K562 (cell line): ENCODE measurements at regions not wholly inside any gene's neighbourhood (a gene's known extent, or its start where the extent isn't known, plus 50 kb on each side); places are given as distances from the start of the nearest gene placed in this dataset.

Experiments
- ATAC-seq: fragments of 200-7000 bp; cut with Tn5 transposase; 3 replicates; pipeline ENCODE4 v1.9.1; 2020; ENCODE audit warnings: moderate library complexity
- BruUV-seq: library from RNA; stranded (reverse); fragments of 400-500 nt; replicated peaks from 2 replicates; lab custom pipeline; 2021; lab: Mats Ljungman, UMichigan
- CTCF ChIA-PET: fragments of 300-600 bp; formaldehyde crosslinking; extraction: SDS; loops from one replicate; lab custom pipeline; 2021; ENCODE audit warnings: low intra/inter-chr PET ratio; lab: Yijun Ruan, JAX
- POLR2A ChIA-PET: fragments of 300-600, 350-650 bp; sonication (Branson Sonifier 250); formaldehyde crosslinking; extraction: SDS; loops from one replicate; lab custom pipeline; 2021; ENCODE audit warnings: antibody characterized with exemption, inconsistent platforms; lab: Yijun Ruan, JAX
- DNase-seq, 4 experiments: peaks; one replicate each; pipeline versions ENCODE4 v3.0.0 to v3.0.0-alpha.2; 2011 to 2018; ENCODE audit warnings: low spot score in 3 of 4, mixed read lengths in 3 of 4; ENCODE audit errors: extremely low read depth in 1 of 4
- FAIRE-seq: peaks from 2 replicates; lab custom pipeline; 2011; peaks lifted over from hg19 to GRCh38; lab: Jason Lieb, UNC
- H2AFZ ChIP-seq: 2 replicates; pipeline ENCODE4 v1.6.0; 2011; ENCODE audit warnings: low read depth, low read length, control low read depth, inconsistent platforms
- H3K27ac ChIP-seq: fragments of 200-600 bp; 3 replicates; pipeline ENCODE4 v1.8.0; 2011; ENCODE audit warnings: low read depth, mild to moderate bottlenecking, control low read depth, inconsistent platforms, low read length, moderate library complexity, mixed read lengths; ENCODE audit errors: extremely low read depth
- H3K27me3 ChIP-seq, 2 experiments: fragments of 300-600 bp in 1 of 2; 2 replicates in 1 of 2; 3 replicates in 1 of 2; pipeline versions ENCODE4 v1.6.0 to v1.8.0; 2011; ENCODE audit warnings: inconsistent platforms in 2 of 2, low read length in 2 of 2, mild to moderate bottlenecking in 1 of 2, mixed read lengths in 1 of 2, moderate library complexity in 1 of 2; ENCODE audit not compliant: control insufficient read depth in 2 of 2, insufficient read depth in 2 of 2
- H3K36me3 ChIP-seq: fragments of 300-600 bp; 3 replicates; pipeline ENCODE4 v1.8.0; 2011; ENCODE audit warnings: mild to moderate bottlenecking, low read length, inconsistent platforms; ENCODE audit not compliant: control insufficient read depth, insufficient read depth
- H3K4me1 ChIP-seq, 2 experiments: fragments of 200-600 bp in 1 of 2; replicated peaks in 1 of 2; 2 replicates in 1 of 2; 3 replicates in 1 of 2; pipeline versions ENCODE4 v1.5.1 to v1.8.0; 2011; ENCODE audit warnings: inconsistent platforms in 2 of 2, low read length in 2 of 2, mild to moderate bottlenecking in 1 of 2, mixed read lengths in 1 of 2, moderate library complexity in 1 of 2; ENCODE audit not compliant: control insufficient read depth in 2 of 2, insufficient read depth in 2 of 2
- H3K4me2 ChIP-seq: 2 replicates; pipeline ENCODE4 v1.6.1; 2011; ENCODE audit warnings: low read length, control low read depth, inconsistent platforms, mixed read lengths; ENCODE audit not compliant: insufficient read depth
- H3K4me3 ChIP-seq: fragments of 200-600 bp; sonication (generic), shearing (Covaris generic); 2 replicates; pipeline ENCODE4 v1.5.1; 2016; ENCODE audit warnings: control low read depth, inconsistent platforms
- H3K79me2 ChIP-seq: fragments of 200-600 bp; 3 replicates; pipeline ENCODE4 v1.8.0; 2011; ENCODE audit warnings: low read length, inconsistent platforms; ENCODE audit not compliant: control insufficient read depth, insufficient read depth
- H3K9ac ChIP-seq, 2 experiments: 2 replicates each; pipeline versions ENCODE4 v1.6.0 to v1.6.1; 2011; ENCODE audit warnings: low read depth in 2 of 2, low read length in 2 of 2, control low read depth in 1 of 2, inconsistent platforms in 1 of 2, mild to moderate bottlenecking in 1 of 2, mixed read lengths in 1 of 2; ENCODE audit not compliant: insufficient read depth in 1 of 2
- H3K9me1 ChIP-seq: one replicate; pipeline ENCODE4 v1.6.0; 2011; ENCODE audit warnings: inconsistent platforms, mild to moderate bottlenecking, low read length, moderate library complexity; ENCODE audit not compliant: control insufficient read depth, insufficient read depth
- H3K9me3 ChIP-seq: replicated peaks from 2 replicates; pipeline ENCODE4 v1.5.1; 2011; ENCODE audit warnings: low read depth, low read length, inconsistent platforms; ENCODE audit not compliant: control insufficient read depth, insufficient read depth
- H4K20me1 ChIP-seq: replicated peaks from 2 replicates; pipeline ENCODE4 v1.6.1; 2011; ENCODE audit warnings: low read length, inconsistent platforms, mixed read lengths; ENCODE audit not compliant: control insufficient read depth, insufficient read depth
- CTBP1 ChIP-seq: fragments of 450-650 bp; IDR thresholded peaks from 2 replicates; pipeline ENCODE4 v1.6.1; 2016; ENCODE audit warnings: borderline replicate concordance
- HLTF ChIP-seq: fragments of 450-650 bp; IDR thresholded peaks from 2 replicates; pipeline ENCODE4 v1.6.1; 2016
- KAT7 ChIP-seq: sonication (generic); formaldehyde crosslinking; IDR thresholded peaks from 2 replicates; pipeline ENCODE4 v1.8.0; 2022; ENCODE audit warnings: missing genetic modification reagents, mild to moderate bottlenecking, borderline replicate concordance
- MTF1 ChIP-seq: fragments of 250-450 bp; sonication (Bioruptor Pico); IDR thresholded peaks from 2 replicates; pipeline ENCODE4 v1.9.0; 2021; ENCODE audit warnings: moderate library complexity, mild to moderate bottlenecking, inconsistent platforms, borderline replicate concordance
- NR2C2 ChIP-seq, 2 experiments: fragments of 200-800 bp in 1 of 2; sonication (Bioruptor generic) in 1 of 2; sonication (generic) in 1 of 2; formaldehyde crosslinking in 1 of 2; IDR thresholded peaks; 2 replicates each; pipeline versions ENCODE4 v1.6.1 to v1.8.0; 2016 to 2022; ENCODE audit warnings: mild to moderate bottlenecking in 1 of 2, missing compliant biosample characterization in 1 of 2, missing genetic modification characterization in 1 of 2, missing genetic modification reagents in 1 of 2
- RAD21 ChIP-seq, 2 experiments: fragments of 250-450 bp in 1 of 2; fragments of 450-650 bp in 1 of 2; sonication (Bioruptor Pico) in 1 of 2; formaldehyde crosslinking in 1 of 2; IDR thresholded peaks in 1 of 2; conservative IDR thresholded peaks in 1 of 2; 2 replicates each; pipeline versions ENCODE4 v1.4.0 to v1.8.0; 2020 to 2022; ENCODE audit warnings: mild to moderate bottlenecking in 2 of 2, moderate library complexity in 1 of 2
- SRF ChIP-seq, 2 experiments: fragments of 250-450, 450-650 bp in 1 of 2; sonication (Bioruptor Pico) in 1 of 2; sonication (generic) in 1 of 2; formaldehyde crosslinking; IDR thresholded peaks; 2 replicates each; pipeline versions ENCODE4 v1.5.0 to v1.5.1; 2020 to 2022; ENCODE audit warnings: mild to moderate bottlenecking in 1 of 2, missing genetic modification reagents in 1 of 2
- XRCC4 ChIP-seq: IDR thresholded peaks from one replicate; pipeline ENCODE4 v1.6.1; 2011; ENCODE audit not compliant: insufficient read depth, insufficient read length; ENCODE audit errors: extremely low read depth
- ZNF316 ChIP-seq: fragments of 450-650 bp; IDR thresholded peaks from 2 replicates; pipeline ENCODE4 v1.6.1; 2016
- ZNF407 ChIP-seq: fragments of 450-650 bp; IDR thresholded peaks from 2 replicates; pipeline ENCODE4 v1.6.1; 2016; ENCODE audit warnings: low read depth
- ZNF561 ChIP-seq: fragments of 450-650 bp; formaldehyde crosslinking; conservative IDR thresholded peaks from 2 replicates; pipeline ENCODE4 v1.4.0; 2020; ENCODE audit warnings: mild to moderate bottlenecking, moderate library complexity
- in situ Hi-C: fragments of 300-500 bp; cut with MboI; formaldehyde crosslinking; loops from 4 replicates; pipeline ENCODE4 v1.15.0; 2018; ENCODE audit warnings: inconsistent platforms, mixed read lengths
- intact Hi-C: fragments of 100-400 bp; cut with micrococcal nuclease; formaldehyde crosslinking; loops from 2 replicates; pipeline ENCODE4 v1.14.2; 2022
- TF ChIP-seq, protein P1 (sequence below), 2 experiments: IDR thresholded peaks; 2 replicates each; pipeline ENCODE4 v1.6.1; 2011; ENCODE audit warnings: borderline replicate concordance in 1 of 2, control low read depth in 1 of 2, low read depth in 1 of 2, low read length in 1 of 2, mild to moderate bottlenecking in 1 of 2, mixed read lengths in 1 of 2, moderate library complexity in 1 of 2; ENCODE audit not compliant: insufficient read depth in 1 of 2, insufficient read length in 1 of 2, poor library complexity in 1 of 2, severe bottlenecking in 1 of 2; ENCODE audit errors: extremely low read depth in 1 of 2
- TF ChIP-seq, protein P2 (sequence below): sonication (generic); formaldehyde crosslinking; IDR thresholded peaks from 2 replicates; pipeline ENCODE4 v1.8.1; 2022; ENCODE audit warnings: missing genetic modification reagents

DNA sequence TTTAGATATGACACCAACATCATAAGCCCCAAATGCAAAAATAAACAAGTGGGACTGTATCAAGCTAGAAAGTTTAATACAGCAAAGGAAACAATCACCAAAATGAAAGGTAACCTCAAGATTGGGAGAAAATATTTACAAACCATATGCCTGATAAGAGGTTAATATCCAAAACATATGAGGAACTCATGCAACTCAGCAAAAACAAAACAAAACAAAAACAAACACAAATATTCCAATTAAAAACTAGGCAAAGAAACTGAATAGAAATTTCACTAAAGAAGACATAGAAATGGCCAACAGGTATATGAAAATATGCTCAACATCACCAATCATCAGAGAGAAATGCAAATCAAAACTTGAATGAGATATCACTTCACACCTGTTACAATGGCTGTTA lies 116.5 kb upstream of the ATP1B1 start:
- Histone ChIP-seq H3K4me3 (no peak overlapping the region), H4K20me1 (no peaks in the 10 kb centered on the region), H3K4me2 (no peak overlapping the region), H3K79me2 (no peaks in the 10 kb centered on the region), H3K27me3 (no peaks in the 10 kb centered on the region), H3K9me3 (no peaks in the 10 kb centered on the region), H3K9ac (no peak overlapping the region), H3K9me1 (no peaks in the 10 kb centered on the region), H3K4me1 (no peaks in the 10 kb centered on the region), H3K27ac (no peak overlapping the region), H3K36me3 (no peaks in the 10 kb centered on the region), H2AFZ (no peak overlapping the region)
- intact Hi-C loops: no loop called here
- no TSS peak for BruUV-seq
- ATAC-seq (no peak), FAIRE-seq (no peak), DNase-seq (no peak)
- ChIA-PET CTCF (no interaction called here), POLR2A (no interaction called here)
- in situ Hi-C loops: no loop called here
- TF ChIP-seq RAD21 (CRISPR knock-in tag; conservative IDR thresholded peaks at IDR 0.05 in 1 of 2, IDR thresholded peaks at IDR 0.05 in 1 of 2) (no peak), CTBP1 (no peak), HLTF (no peak), ZNF407 (no peak), XRCC4 (no peak), NR2C2 (CRISPR knock-in tag; IDR thresholded peaks at IDR 0.05) (no peak), NR2C2 (tag; IDR thresholded peaks at IDR 0.05) (no peak), ZNF561 (CRISPR knock-in tag) (no peak), ZNF316 (peak; percentile 54), MTF1 (no peak), KAT7 (no peak), SRF (CRISPR knock-in tag; IDR thresholded peaks at IDR 0.05) (no peak)
- TF ChIP-seq, protein P1, sequence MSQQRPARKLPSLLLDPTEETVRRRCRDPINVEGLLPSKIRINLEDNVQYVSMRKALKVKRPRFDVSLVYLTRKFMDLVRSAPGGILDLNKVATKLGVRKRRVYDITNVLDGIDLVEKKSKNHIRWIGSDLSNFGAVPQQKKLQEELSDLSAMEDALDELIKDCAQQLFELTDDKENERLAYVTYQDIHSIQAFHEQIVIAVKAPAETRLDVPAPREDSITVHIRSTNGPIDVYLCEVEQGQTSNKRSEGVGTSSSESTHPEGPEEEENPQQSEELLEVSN (IDR thresholded peaks at IDR 0.05; ENCODE audit: borderline replicate concordance in 1 of 2, extremely low read depth in 1 of 2, insufficient read depth in 1 of 2, insufficient read length in 1 of 2, low read depth in 1 of 2, low read length in 1 of 2, poor library complexity in 1 of 2, severe bottlenecking in 1 of 2): no peak
- TF ChIP-seq, protein P2, sequence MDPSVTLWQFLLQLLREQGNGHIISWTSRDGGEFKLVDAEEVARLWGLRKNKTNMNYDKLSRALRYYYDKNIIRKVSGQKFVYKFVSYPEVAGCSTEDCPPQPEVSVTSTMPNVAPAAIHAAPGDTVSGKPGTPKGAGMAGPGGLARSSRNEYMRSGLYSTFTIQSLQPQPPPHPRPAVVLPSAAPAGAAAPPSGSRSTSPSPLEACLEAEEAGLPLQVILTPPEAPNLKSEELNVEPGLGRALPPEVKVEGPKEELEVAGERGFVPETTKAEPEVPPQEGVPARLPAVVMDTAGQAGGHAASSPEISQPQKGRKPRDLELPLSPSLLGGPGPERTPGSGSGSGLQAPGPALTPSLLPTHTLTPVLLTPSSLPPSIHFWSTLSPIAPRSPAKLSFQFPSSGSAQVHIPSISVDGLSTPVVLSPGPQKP (CRISPR knock-in tag): no peak
